HG03025 (cell line): ENCODE measurements at regions not wholly inside any gene's neighbourhood (a gene's known extent, or its start where the extent isn't known, plus 50 kb on each side); places are given as distances from the start of the nearest gene placed in this dataset.
"Not testable (repeated sequence)": the region's sequence is repeated elsewhere in the genome, so short reads cannot be mapped to it uniquely, and the experiment has no call there.

ENCODE experiments used
- ATAC-seq: cut with Tn5 transposase; IDR thresholded peaks from one replicate; pipeline ENCODE4 v1.9.1; 2021; ENCODE audit warnings: mild to moderate bottlenecking, moderate library complexity; ENCODE audit not compliant: unreplicated experiment, low FRiP score

GRCh38 chr13:38012096-38012495 lies 142.5 kb upstream of the TRPC4 start:
- ATAC-seq = no peak

GRCh38 chr13:38008636-38009035 lies 139.1 kb upstream of the TRPC4 start:
- no peak for ATAC-seq

GRCh38 chr13:38002606-38003005 lies 133.0 kb upstream of the TRPC4 start:
- no peak for ATAC-seq

- ATAC-seq = no peak
These were observed 128.1 kb upstream of the TRPC4 start for GRCh38 chr13:37997641-37998040.

GRCh38 chr13:37995092-37995491 lies 125.5 kb upstream of the TRPC4 start:
- no peak for ATAC-seq

- ATAC-seq = no peak
These were observed 117.2 kb upstream of the TRPC4 start for GRCh38 chr13:37986811-37987210.

- ATAC-seq = no peak
These were observed 115.7 kb upstream of the TRPC4 start for GRCh38 chr13:37985281-37985680.

GRCh38 chr13:37984357-37984756 lies 114.8 kb upstream of the TRPC4 start:
- no peak for ATAC-seq

- no peak for ATAC-seq
These were observed 112.4 kb upstream of the TRPC4 start for GRCh38 chr13:37981932-37982331.

- no peak for ATAC-seq
These were observed 109.1 kb upstream of the TRPC4 start for GRCh38 chr13:37978680-37979079.

GRCh38 chr13:37968555-37968954 lies 99.0 kb upstream of the TRPC4 start:
- no peak for ATAC-seq

- ATAC-seq = no peak
These were observed 96.7 kb upstream of the TRPC4 start for GRCh38 chr13:37966266-37966665.

- ATAC-seq = no peak
These were observed 90.9 kb upstream of the TRPC4 start for GRCh38 chr13:37960427-37960826.

- ATAC-seq = no peak
These were observed 89.7 kb upstream of the TRPC4 start for GRCh38 chr13:37959284-37959683.

- ATAC-seq = no peak
These were observed 87.0 kb upstream of the TRPC4 start for GRCh38 chr13:37956536-37956935.

GRCh38 chr13:37954597-37954996 lies 85.0 kb upstream of the TRPC4 start:
- ATAC-seq = not testable (repeated sequence)

GRCh38 chr13:37954191-37954590 lies 84.6 kb upstream of the TRPC4 start:
- ATAC-seq = no peak

GRCh38 chr13:37953696-37954095 lies 84.1 kb upstream of the TRPC4 start:
- ATAC-seq = no peak

GRCh38 chr13:37950016-37950415 lies 80.4 kb upstream of the TRPC4 start:
- no peak for ATAC-seq

- no peak for ATAC-seq
These were observed 78.0 kb upstream of the TRPC4 start for GRCh38 chr13:37947419-37948140.

- ATAC-seq = no peak
These were observed 76.3 kb upstream of the TRPC4 start for GRCh38 chr13:37945651-37946575.
